ENCODE measurements at regions not wholly inside any gene's neighbourhood (a gene's known extent, or its start where the extent isn't known, plus 50 kb on each side); places are given as distances from the start of the nearest gene placed in this dataset.
"Not testable (repeated sequence)": the region's sequence is repeated elsewhere in the genome, so short reads cannot be mapped to it uniquely, and the experiment has no call there.

DNA sequence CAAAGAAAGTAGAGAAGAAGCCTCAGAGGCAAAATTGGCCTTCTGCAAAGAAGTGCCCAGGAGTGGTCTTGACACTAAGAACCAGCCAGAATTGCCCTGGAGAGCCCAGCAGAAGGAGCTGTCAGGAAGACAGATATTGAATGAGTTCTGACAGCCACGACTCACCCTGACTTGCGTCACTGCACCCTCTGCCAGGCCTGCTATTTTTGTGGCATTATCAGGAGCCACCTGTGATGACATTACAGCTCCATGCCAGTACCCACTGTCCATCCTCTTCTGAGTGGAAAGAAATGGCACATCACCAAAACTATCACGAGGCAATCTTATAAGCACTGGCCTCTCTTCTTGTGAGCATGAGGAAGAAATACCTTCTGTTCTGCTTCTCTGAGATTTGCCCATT is 67.7 kb downstream of the SMIM20 start:
- no peak for DNase-seq

DNA sequence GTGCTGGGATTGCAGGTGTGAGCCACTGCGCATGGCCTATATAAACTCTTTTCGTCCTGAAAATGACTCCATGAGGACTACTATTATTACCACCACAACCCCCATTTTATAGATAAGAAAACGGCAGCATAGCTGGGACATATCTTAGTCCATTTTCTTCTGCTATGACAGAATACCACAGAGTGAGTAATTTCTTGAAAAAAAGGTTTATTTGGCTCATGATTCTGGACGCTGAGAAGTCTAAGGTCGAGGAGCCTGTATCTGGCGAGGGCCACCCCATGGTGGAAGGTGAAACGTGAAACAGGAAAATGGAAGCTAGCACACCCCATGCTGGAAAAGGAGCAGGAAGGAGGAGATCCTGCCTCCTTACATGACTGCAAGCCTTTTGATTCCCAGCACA is 68.9 kb downstream of the SMIM20 start:
- DNase-seq = no peak

DNA sequence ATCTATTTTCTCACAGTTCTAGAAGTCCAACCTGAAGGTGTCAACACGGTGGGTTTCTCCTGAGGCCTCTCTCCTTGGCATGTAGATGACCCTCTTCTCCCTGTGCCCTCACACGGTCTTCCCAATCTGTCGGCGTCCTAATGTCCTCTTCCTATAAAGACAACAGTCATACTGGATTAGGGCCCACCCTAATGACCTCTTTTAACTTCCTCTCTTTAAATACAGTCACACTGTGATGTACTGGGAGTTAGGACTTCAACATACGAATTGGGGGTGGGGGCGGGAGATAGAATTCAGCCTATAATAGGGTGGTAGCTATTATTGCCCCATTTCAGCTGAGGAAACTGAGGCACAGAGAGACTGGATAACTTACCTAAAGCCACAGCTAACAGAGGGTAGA is 70.2 kb downstream of the SMIM20 start:
- no peak for DNase-seq

DNA sequence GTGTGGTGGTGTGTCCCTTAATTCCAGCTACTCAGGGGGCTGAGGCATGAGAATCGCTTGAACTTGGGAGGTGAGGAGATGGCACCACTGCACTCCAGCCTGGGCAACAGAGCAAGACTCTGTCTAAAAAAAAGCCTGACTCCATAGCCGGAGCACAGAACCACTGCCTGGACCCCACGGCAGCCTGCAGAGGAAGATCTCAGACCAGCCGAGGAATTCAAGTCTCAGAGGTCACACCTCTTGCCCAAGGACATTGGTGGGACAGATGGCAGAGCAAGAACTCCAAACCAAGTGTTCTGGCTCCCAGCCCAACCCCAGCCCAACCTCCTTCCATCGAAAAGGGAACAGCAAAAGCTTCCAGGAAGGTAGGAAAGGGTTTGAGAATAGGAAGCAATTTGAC is 70.8 kb downstream of the SMIM20 start:
- no peak for DNase-seq

DNA sequence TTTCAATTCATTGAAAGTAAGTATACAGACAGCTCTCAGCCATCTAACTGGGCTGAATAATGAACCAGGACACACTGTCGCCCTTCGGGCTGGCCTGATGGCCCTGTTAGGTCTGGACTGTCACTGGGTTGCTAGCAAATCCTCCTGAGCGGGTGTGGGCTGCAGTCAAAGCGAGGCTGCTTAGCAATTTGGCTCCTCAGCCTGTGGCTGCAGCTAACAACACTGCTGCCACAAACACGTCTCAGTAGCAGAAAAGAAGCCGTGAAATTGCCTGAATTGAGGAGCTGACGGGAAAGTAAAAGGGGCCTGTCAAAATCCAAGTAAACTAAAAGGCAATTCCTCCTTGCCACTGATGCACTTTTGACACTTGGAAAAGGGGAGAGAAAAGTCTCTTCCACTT is 72.8 kb downstream of the SMIM20 start:
- no peak for DNase-seq

DNA sequence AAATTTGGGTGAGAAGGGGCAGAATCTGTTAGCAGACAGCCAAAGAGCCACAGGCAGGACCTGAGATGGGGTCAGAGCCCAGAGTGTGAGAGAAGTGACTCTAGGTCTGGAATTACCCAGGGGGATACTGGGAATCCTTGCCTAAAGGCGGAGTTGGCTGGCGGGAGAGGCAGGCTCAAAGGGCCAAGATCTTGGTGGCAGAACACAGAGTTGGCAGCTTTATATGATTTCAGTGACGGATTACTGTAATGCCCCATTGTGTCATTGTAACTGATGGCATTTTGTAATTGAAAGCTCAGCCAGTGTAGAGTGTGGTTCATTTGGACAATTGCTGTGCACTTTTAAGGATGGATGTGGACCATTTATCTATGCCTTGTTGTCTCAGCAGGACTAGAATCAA is 77.3 kb downstream of the SMIM20 start:
- DNase-seq = no peak

DNA sequence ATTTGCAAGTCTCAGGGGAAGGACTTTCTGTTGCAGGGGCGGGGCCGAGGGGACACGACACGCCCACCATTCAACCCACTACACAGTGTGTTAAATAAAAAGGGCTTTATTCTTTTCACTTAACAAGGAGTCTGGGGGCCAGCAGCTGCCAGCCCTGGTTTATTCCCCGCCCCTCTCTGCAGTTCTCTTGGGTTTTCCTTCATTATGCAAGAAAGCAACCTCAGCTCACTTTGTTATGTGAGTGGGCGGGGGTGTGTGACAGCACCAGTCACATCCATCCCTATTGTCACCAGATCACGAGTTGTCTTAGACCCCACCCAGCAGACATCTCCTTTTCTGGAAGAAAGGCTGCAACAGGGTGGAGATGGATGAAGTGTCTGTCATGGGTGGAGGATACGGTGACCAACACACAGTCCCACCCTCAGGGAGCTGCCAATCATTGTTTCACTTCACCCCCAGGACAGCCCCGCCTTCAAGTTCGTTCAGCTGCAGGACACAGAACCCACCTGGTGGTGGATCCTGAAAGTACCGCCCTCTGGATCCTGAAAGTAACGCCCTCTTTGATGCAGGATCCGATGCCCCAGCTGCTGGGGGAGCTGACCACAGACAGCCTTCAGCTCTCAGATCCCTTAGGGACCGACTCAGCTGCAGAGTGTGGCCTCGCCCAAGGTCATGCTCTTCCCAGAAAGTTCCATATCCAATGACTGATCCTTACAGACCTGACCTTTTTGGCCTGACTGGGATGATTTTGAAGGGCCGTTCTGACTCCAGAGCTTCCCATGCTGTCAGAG is 79.6 kb downstream of the SMIM20 start:
- DNase-seq = no peak

DNA sequence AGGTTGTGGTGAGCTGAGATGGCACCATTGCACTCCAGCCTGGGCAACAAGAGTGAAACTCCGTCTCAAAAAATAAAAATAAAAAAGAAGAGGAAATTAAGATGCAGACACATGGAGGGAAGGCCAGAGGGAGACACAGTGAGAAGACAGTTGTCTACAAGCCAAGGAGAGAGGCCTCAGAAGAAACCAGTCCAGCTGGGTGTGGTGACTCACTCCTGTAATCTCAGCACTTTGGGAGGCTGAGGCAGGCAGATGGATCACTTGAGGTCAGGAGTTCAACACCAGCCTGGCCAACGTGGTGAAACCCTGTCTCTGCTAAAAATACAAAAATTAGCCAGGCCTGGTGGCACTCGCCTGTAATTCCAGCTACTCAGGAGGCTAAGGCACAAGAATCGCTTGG is 80.6 kb downstream of the SMIM20 start:
- DNase-seq = not testable (repeated sequence)

DNA sequence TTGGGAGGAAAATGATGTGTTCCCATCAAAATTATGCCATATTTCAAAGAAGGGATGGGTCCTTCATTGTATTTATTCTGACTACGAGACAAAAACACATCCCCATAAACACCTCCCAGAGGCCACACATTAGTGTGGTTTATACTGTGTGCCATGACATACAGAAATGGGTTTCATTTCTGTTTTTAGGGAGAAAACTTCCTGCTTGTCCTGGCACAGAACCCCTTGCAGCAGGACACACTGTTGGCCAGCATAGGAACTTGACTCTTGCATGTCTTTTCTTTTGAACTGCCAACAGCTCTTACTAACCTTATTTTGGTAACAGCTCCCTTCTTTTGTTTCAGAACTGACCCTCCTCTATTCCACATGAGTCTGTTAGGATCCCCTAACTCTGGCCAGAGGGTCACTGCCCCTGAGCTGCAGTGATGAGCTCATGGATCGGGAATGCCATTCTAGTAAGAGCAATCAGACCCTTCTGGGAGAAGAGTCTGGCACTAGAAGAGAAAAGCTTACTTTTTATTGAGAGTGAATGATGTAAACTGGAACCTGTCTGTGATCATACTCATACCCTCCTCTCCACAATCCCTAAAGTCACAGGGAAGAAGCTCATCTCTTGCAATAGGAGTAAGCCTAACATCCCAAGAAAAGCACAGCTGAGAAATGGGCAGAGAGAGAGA is 86.4 kb downstream of the SMIM20 start:
- no peak for DNase-seq

DNA sequence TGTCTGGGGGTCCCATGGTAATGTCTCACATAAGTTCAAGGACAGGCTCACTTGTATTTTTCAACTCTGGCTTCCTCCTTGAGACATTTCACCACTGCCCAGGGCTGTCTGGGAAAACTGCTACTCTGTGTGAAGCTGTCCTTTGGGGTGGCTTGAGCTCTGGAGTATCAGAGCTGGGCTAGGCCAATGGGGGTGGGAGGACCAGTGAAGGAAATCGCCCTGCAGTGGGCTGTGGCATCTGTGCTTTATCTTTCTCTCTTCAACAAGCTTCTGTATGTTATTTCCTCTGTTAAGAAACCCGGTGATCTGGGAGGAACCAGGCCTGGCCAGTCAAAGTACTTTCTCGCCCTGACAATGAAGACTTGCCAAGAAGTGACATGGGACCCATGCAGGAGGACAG is 87.4 kb downstream of the SMIM20 start:
- DNase-seq = no peak

DNA sequence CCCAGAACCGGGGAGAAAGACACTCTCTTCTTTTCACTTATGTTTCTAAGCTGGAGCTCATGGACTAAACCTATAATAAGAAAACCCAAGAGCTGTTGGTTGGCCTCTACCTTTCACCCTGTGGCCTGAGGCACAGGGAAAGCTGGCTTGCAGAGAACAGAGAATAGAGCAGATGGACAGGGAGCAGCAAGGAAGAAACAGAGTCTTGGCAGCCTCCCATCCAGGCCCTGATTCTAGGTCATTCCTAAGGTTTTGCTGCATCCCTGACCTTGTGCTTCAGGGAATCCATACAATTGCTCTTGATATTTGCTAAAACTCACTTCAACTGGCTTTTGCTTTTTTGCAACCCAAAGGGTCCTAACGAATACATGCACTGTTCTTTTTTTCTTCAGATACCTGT is 87.8 kb downstream of the SMIM20 start:
- DNase-seq = no peak

DNA sequence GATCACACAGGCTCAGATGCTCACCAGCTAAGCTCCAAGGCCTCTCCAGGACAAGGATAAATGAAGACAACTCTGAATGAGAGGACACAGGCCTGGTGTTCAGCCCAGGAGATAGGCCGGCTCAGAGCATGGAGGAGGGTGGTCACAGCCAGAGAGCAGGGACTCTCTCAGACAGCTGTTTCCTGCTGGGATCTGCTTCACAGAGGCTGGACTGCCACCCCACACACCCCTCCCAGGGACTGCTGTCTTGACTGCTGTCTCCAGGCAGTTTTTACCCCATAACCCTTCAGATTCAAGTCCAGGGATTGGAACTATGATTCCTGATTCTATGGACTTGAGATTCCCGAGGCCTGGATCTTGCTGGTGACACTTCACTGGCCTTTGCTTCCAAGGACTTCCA is 89.0 kb downstream of the SMIM20 start:
- DNase-seq = no peak

DNA sequence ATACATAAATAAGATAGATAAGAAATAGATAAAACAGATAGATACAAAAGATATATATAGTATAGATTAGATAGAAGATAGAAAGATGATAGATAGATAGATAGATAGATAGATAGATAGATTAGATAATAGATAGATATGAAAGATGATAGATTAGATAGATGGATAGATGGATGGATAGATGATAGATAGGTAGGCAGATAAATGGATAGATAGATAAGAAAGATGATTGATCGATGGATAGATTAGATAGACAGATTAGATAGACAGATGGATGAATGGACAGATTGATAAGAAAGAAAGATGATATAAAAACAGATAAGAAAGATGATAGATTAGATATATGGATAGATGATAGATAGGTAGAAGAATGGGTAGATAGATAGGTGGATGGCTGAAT is 90.3 kb downstream of the SMIM20 start:
- DNase-seq = no peak

DNA sequence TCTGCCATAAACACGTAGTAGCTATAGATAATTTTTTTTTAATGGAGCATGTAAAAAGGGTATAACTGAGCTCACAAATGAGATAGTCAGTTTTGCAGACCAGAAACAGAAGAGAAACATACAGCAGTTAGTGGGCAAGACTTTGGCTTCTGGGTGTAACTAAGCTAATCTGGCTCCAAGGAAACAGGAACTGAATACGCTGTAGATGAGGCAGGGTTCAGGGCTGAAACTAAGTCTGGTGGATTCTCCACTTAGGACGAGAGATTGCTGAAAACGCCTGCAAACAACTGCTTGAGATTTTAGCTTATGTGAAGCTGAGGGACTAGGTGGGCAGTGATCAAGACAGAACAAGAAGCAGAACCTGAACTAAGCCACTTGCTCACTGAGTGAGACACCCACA is 91.7 kb downstream of the SMIM20 start:
- no peak for DNase-seq

DNA sequence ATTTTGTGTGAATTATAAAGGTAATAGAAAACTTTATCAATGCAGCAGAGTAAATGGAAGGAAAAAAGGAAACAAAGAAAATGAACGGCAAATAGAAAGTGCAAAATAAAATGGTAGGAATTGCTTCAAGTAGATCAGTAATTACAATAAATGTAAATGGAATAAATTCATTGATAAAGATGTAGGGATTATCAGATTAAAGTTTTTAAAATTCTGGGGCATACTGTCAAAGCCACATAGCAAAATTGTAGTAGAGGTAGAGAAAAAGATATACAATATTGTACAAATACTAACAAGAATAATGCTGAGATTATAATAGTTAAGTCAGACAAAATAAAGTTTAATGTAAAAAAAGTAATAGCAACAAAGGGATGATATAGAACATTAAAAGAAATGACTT is 94.7 kb downstream of the SMIM20 start:
- DNase-seq = no peak

DNA sequence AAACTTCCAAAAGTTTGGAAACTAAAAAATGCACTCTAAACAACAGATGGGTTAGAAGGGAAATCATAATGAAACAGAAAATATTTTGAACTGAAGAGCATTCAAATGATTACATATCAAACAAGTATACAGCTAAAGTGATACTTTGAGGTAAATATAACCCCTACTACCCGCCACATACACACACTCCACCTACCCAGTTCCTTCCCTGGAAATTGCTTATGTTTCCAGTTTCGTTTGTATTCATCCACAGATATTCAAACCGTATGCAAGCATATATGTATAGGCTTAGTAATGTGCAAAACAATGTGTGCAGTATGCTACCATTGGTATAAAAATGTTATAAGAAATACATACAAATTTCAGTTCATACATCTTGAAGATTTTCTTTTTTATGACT is 95.5 kb downstream of the SMIM20 start:
- DNase-seq = no peak

DNA sequence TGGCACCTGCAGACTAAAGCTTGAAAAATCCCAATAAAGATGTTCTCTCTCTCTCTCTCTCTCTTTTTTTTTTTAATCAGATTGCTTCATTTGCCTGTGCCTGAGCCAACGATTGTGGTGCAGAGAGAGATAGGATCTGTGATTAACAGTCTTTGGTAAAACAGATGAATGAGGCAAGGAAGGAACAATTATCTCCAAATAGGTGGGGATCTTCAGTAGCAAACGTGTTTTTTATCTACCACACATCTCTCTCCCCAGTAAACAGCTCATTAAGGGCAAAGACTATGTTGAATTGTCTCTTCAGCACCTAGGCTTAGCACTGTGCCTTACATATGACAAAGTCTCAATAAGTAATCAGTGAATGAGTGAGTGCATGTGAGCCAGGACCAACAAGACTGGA is 96.3 kb downstream of the SMIM20 start:
- DNase-seq = no peak

DNA sequence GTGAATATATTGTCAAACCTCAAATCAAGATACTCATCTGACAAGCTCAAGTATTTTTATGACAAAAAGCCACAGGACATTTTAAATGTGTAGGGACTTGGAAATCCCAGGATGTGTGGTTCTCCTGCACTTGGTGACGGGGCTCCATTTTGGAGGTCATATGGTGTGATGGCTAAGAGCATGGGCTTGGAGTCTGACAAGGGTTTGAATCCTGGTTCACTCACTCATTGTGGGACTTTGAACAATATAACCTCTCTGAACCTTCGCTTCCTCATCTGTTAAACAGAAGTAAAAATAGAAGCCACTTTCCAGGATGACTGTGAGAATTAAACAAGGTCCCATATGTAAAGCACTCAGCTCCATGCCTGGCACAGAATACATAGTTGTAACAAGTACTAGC is 99.6 kb downstream of the SMIM20 start:
- no peak for DNase-seq

DNA sequence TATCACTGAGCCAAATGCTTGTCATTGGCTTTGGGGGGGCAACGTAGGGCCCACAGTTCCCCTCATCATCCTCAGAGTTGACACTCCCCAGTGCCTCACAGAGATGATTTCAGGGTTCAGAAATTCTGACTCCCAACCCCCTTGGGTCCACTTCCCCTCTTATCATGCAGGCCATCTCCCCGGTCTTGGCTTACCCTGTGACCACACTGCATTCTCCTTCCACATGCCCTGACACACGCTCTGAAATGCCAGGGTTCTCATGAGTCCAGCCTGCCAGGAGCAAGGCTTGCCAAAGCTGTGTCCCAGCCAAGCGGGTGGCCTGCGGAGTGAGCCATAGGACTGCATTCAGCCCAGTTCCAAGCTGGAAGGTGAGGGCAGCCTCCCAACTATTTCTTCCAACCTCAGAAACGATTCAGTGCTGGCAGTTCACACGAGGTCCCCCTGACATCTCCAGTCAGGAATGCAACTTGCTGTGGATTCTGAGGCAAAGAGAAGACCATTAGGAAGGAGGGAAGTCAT is 101.2 kb downstream of the SMIM20 start:
- no peak for DNase-seq

DNA sequence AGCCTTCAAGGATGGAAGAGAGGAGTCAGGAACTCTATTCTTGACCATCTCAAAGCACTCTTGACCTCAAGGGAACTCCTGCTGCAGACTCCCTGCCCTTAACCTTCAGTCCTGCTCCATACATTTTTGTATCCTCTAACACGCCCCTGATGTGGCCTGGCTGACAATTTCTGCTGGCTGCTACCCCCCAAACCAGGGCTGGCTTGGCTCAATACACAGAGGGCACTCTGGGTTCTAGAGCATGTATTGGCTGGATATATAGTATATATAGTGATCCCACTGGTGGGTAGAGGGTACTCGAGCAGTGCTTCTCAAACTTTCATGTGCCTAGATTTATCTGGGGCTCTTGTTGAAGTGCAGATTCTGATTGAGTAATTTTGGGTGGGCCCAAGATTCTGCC is 101.9 kb downstream of the SMIM20 start:
- no peak for DNase-seq

DNA sequence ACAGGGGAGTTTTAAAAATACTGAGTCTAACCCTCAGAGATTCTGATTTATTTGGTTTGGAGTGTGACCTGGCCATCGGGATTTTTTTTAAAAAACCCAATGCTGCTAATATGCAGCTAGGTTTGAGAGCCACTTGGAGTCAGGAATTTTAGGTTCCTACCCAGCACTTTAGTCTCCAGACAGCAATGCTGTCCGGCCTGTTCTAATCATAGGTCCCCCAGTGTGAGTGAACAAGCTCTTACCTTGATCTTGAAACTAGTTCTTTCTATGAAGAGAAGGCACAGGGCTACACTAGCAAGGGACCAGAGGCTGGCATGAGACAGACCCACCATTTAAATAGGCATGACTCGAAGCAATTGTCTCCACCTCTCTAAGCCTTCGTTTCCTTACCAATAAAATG is 103.5 kb downstream of the SMIM20 start:
- no peak for DNase-seq

DNA sequence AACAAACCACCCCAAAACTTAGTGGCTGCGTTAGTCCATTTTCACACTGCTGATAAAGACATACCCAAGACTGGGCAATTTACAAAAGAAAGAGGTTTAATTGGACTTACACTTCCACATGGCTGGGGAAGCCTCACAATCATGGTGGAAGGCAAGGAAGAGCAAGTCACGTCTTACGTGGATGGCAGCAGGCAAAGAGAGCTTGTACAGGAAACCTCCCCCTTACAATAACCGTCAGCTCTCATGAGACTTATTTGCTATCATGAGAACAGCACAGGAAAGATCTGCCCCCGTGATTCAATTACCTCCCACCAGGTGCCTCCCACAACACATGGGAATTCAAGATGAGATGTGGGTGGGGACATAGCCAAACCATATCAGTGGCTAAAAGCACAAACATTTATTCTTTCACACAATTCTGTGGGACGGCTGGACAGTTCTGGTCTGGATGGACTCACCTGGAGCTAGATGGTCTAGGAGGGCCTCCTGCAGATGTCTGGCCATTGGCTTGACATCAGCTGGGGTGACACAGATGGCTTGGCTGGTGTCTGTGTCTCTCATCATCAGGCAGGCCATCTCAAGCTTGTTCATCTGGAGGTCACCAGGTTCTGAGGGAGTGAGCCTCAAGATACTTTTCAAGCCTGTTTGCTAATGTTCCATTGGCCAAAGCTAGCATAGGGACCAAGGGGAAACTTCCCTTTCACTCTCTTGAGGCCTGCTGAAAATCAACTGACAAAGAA is 104.1 kb downstream of the SMIM20 start:
- DNase-seq = not testable (repeated sequence)

DNA sequence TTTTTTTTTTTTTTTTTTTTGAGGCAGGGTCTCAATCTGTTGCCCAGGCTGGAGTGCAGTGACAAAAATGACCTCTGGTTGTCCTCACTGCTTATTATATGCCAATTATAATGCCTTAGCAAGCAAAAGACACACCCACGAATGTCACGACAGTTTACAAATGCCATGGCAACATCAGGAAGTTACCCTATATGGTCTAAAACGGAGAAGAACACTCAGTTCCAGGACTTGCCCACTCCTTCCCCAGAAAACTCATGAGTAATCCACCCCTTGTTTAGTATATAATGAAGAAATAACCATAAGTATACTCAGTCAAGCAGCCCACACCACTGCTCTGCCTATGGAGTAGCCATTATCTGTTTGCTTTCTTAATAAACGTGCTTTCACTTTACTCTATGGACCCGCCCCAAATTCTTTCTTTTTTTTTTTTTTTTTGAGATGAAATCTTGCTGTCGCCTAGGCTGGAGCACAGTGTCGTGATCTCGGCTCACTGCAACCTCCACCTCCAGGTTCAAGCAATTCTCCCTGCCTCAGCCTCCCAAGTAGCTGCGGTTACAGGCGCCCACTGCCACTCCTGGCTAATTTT is 106.2 kb downstream of the SMIM20 start:
- DNase-seq = peak; percentile 6

DNA sequence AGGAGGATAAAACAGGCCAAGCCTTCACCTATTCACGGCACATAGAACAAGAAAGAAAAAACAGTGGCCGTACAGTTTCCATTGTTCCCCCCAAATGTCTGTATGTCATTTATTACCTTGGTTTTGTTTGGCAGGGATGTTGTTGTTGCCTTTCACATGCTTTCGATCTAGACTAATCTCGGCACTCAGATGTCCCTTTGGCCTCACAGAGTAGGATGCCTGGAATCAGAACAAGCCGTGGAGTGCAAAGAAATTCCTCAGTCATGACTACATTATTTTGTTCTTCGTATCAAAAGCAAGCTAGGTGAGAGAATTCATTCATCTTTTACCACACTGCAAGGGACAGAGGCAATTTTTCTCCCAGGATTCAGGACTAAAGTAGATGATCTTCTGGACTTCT is 106.9 kb downstream of the SMIM20 start:
- DNase-seq = no peak
